ENCODE measurements at regions not wholly inside any gene's neighbourhood (a gene's known extent, or its start where the extent isn't known, plus 50 kb on each side); places are given as distances from the start of the nearest gene placed in this dataset.

GRCh38 chr5:74103131-74104023, 477.4 kb downstream of the ARHGEF28 start:
- Histone ChIP-seq H3K27ac (ENCODE audit: low read depth in 2 of 2, low read length in 2 of 2) (no peak overlapping the region), H3K4me1 (ENCODE audit: control insufficient read depth in 2 of 3, insufficient read depth in 2 of 3, low read depth in 1 of 3, low read length in 3 of 3) (peaks cover 0 to 3% (median 0%) of the 10 kb centered on the region in 3 donors), H3K4me3 (ENCODE audit: low read length in 3 of 3) (no peak overlapping the region), H3K27me3 (ENCODE audit: control insufficient read depth, insufficient read depth, low read length) (no peaks in the 10 kb centered on the region), H3K9ac (ENCODE audit: low read length in 3 of 3) (no peak overlapping the region), H3K9me3 (ENCODE audit: control insufficient read depth in 2 of 3, insufficient read depth in 1 of 3, low read length in 3 of 3) (peaks cover 0 to 4% (median 0%) of the 10 kb centered on the region in 3 donors), H3K36me3 (ENCODE audit: control insufficient read depth in 2 of 3, insufficient read depth in 3 of 3, low read length in 3 of 3) (no peaks in the 10 kb centered on the region)
- no peak for TF ChIP-seq CTCF (IDR thresholded peaks at IDR 0.05; ENCODE audit: borderline replicate concordance, extremely low read depth, insufficient read depth)
- no peak for FAIRE-seq
- DNase-seq: no peak
- intact Hi-C loops (cut with DNase I): no loop called here

GRCh38 chr5:74100268-74100665, 474.3 kb downstream of the ARHGEF28 start:
- Histone ChIP-seq H3K27ac (ENCODE audit: low read depth in 2 of 2, low read length in 2 of 2) (no peak overlapping the region), H3K4me3 (ENCODE audit: low read length in 3 of 3) (no peak overlapping the region), H3K4me1 (ENCODE audit: control insufficient read depth in 2 of 3, insufficient read depth in 2 of 3, low read depth in 1 of 3, low read length in 3 of 3) (peaks cover 0 to 5% (median 0%) of the 10 kb centered on the region in 3 donors), H3K9ac (ENCODE audit: low read length in 3 of 3) (no peak overlapping the region), H3K36me3 (ENCODE audit: control insufficient read depth in 2 of 3, insufficient read depth in 3 of 3, low read length in 3 of 3) (no peaks in the 10 kb centered on the region), H3K9me3 (ENCODE audit: control insufficient read depth in 2 of 3, insufficient read depth in 1 of 3, low read length in 3 of 3) (peaks cover 0 to 4% (median 0%) of the 10 kb centered on the region in 3 donors), H3K27me3 (ENCODE audit: control insufficient read depth, insufficient read depth, low read length) (no peaks in the 10 kb centered on the region)
- no peak for TF ChIP-seq CTCF (IDR thresholded peaks at IDR 0.05; ENCODE audit: borderline replicate concordance, extremely low read depth, insufficient read depth)
- DNase-seq (no peak), FAIRE-seq (no peak)
- intact Hi-C loops (cut with DNase I): no loop called here

GRCh38 chr5:74099538-74100267, 473.7 kb downstream of the ARHGEF28 start:
- no peak for TF ChIP-seq CTCF (IDR thresholded peaks at IDR 0.05; ENCODE audit: borderline replicate concordance, extremely low read depth, insufficient read depth)
- H3K9me3 ChIP-seq (ENCODE audit: control insufficient read depth in 2 of 3, insufficient read depth in 1 of 3, low read length in 3 of 3): peaks cover 0 to 4% (median 0%) of the 10 kb centered on the region in 3 donors
- intact Hi-C loops (cut with DNase I): no loop called here
- no peaks in the 10 kb centered on the region for H3K36me3 ChIP-seq (ENCODE audit: control insufficient read depth in 2 of 3, insufficient read depth in 3 of 3, low read length in 3 of 3)
- no peak overlapping the region for H3K4me3 ChIP-seq (ENCODE audit: low read length in 3 of 3)
- H3K27ac ChIP-seq (ENCODE audit: low read depth in 2 of 2, low read length in 2 of 2): no peak overlapping the region
- peaks cover 0 to 5% (median 0%) of the 10 kb centered on the region in 3 donors for H3K4me1 ChIP-seq (ENCODE audit: control insufficient read depth in 2 of 3, insufficient read depth in 2 of 3, low read depth in 1 of 3, low read length in 3 of 3)
- no peak for DNase-seq
- FAIRE-seq: no peak
- H3K9ac ChIP-seq (ENCODE audit: low read length in 3 of 3): no peak overlapping the region
- H3K27me3 ChIP-seq (ENCODE audit: control insufficient read depth, insufficient read depth, low read length): no peaks in the 10 kb centered on the region

All from kidney (tissue), 13 donors.